Muscle of leg (tissue), 3 donors: ENCODE measurements at regions not wholly inside any gene's neighbourhood (a gene's known extent, or its start where the extent isn't known, plus 50 kb on each side); places are given as distances from the start of the nearest gene placed in this dataset.

ENCODE experiments used
- DNase-seq: peaks from one replicate; pipeline ENCODE4 v3.0.0; 2013
- H3K27ac ChIP-seq: one replicate; pipeline ENCODE4 v1.5.1; 2013; ENCODE audit warnings: mild to moderate bottlenecking, low read length, control low read depth
- H3K27me3 ChIP-seq: one replicate; pipeline ENCODE4 v1.6.1; 2013; ENCODE audit warnings: low read length; ENCODE audit not compliant: control insufficient read depth, insufficient read depth
- H3K36me3 ChIP-seq: one replicate; pipeline ENCODE4 v1.6.1; 2013; ENCODE audit warnings: low read length; ENCODE audit not compliant: control insufficient read depth, insufficient read depth
- H3K4me1 ChIP-seq: one replicate; pipeline ENCODE4 v1.6.1; 2013; ENCODE audit warnings: low read length; ENCODE audit not compliant: control insufficient read depth, insufficient read depth
- H3K4me3 ChIP-seq: one replicate; pipeline ENCODE4 v1.5.1; 2013; ENCODE audit warnings: low read length, control low read depth
- H3K9me3 ChIP-seq: replicated peaks from 2 replicates; pipeline ENCODE4 v1.6.1; 2013; ENCODE audit warnings: low read depth, low read length; ENCODE audit not compliant: control insufficient read depth
- WGBS: methylation state at CpG from one replicate; pipeline ENCODE4 v1.1.5; 2013; ENCODE audit warnings: missing lambda C conversion rate; ENCODE audit not compliant: insufficient coverage; 5-methylcytosine and 5-hydroxymethylcytosine counted together

DNA sequence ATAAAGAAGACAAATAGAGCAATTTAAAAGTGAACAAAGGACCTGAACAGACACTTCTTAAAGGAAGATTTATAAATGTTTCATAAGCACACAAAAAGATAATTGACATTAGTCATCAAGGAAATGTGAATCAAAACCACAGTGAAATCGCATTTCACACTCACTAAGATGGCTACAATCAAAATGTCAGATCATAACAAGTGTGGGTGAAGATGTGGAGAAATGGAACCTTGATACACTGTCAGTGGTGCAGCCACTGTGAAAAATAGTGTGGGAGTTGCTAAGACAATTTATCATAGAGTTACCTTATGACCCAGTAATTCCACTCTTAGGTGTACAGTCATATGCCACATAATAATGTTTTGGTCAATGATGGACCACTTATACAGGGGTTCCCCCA is 54.5 kb upstream of the HTR4 start:
- no CpG with 5 or more reads among the region's 1 CpG for WGBS
- H3K4me3 ChIP-seq, result no peak overlapping the region
- no peaks in the 10 kb centered on the region for H3K27me3 ChIP-seq
- H3K4me1 ChIP-seq, result no peaks in the 10 kb centered on the region
- H3K36me3 ChIP-seq, result no peaks in the 10 kb centered on the region
- no peaks in the 10 kb centered on the region for H3K9me3 ChIP-seq
- no peak for DNase-seq
- no peak overlapping the region for H3K27ac ChIP-seq

DNA sequence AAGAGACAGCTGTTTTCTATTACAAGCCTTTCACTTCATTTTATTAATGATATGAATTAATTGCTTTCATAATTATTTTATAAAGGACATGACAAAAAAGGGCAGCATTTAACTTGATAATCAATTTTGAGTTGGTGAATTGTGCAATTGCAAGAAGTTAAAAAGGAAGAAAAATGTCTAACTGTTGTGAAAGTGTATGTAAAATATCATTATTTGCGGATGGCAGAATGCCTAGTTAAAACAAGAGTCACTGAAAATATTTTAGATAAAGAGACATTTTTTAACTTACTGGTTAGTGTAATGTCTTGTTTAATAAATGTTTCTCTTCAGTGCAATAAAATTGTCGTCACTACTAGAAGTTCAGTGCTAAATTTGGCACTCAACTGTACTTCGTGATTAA is 57.6 kb upstream of the HTR4 start:
- WGBS, result no CpG with 5 or more reads among the region's 3 CpGs
- no peak for DNase-seq
- no peaks in the 10 kb centered on the region for H3K4me1 ChIP-seq
- no peak overlapping the region for H3K4me3 ChIP-seq
- H3K27ac ChIP-seq, result no peak overlapping the region
- no peaks in the 10 kb centered on the region for H3K27me3 ChIP-seq
- no peaks in the 10 kb centered on the region for H3K36me3 ChIP-seq
- H3K9me3 ChIP-seq, result no peaks in the 10 kb centered on the region

DNA sequence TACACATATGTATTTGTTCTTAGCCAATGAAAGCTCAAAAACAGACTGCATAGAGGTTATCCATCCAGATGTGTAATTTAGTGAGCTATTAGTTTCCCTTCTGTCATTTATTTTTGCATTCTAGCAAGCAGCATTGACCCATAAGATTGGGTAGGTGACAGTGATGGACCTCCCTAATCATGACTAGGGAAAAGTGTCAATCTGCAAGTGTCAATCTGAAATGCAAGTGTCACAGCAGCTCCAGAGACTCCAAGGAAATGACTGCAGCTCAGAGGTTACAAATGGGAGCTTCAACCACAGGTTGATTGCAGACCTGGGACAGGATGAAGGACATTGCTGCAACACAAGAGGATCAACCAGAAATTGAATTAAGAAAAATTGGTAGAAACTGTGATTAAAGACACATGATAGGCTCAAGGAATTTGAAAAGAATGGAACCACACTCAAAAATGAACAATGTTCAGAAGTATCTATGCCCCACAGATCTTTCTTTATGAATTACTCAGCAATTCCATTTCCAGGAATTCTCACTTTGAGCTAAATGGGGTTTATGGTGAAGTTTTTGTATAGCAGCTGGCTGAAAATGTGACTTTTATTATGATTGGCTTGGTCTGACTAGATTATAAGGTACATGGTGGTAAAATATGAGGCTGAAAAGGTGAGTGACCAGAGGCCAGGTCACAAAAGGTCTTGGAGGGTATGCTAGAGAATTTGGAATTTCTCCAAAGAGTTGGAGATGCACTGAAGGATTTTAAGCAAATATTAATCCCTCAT is 59.6 kb upstream of the HTR4 start:
- Histone ChIP-seq H3K9me3 (no peaks in the 10 kb centered on the region), H3K27ac (no peak overlapping the region), H3K4me3 (no peak overlapping the region), H3K27me3 (no peaks in the 10 kb centered on the region), H3K4me1 (no peaks in the 10 kb centered on the region), H3K36me3 (no peaks in the 10 kb centered on the region)
- DNase-seq, result no peak

DNA sequence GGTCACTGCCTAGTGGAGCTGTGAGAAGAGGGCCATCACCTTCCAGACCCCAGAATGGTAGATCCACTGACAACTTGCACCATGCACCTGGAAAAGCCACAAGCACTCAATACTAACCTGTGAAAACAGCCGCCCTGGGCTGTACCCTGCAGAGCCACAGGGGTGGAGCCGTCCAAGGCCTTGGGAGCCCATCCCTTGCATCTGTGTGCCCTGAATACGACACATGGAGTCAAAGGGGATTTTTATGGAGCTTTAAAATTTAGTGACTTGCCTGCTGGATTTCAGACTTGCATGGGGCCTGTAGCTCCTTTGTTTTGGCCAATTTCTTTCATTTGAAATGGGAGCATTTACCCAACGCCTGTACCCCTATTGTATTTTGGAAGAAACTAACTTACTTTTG is 62.4 kb upstream of the HTR4 start:
- H3K27ac ChIP-seq, result no peak overlapping the region
- H3K27me3 ChIP-seq, result no peaks in the 10 kb centered on the region
- DNase-seq, result no peak
- no peaks in the 10 kb centered on the region for H3K36me3 ChIP-seq
- H3K9me3 ChIP-seq, result no peaks in the 10 kb centered on the region
- 43% methylated on average over 2 of the region's 4 CpGs for WGBS
- H3K4me1 ChIP-seq, result no peaks in the 10 kb centered on the region
- no peak overlapping the region for H3K4me3 ChIP-seq

DNA sequence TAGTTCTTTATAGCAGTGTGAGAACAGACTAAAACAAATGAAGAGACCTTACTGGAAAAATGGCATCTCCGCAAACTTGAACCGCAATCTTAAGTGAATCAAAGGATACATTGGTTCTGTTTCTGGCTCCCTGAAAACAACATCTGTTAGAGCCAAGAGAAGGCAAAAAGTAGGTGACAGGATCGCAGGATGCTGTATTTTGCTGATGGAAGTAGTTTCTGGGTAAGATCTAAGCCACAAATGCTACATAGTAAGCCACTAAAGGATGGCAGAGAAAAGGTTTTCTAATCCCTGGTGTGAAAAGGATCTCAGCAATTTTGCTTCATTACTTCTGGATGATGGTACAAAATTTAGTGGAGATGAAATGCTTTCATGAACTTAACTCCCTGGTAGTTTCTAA is 63.3 kb upstream of the HTR4 start:
- 100% methylated on average over 2 of the region's 3 CpGs for WGBS
- no peaks in the 10 kb centered on the region for H3K4me1 ChIP-seq
- H3K36me3 ChIP-seq, result no peaks in the 10 kb centered on the region
- no peaks in the 10 kb centered on the region for H3K27me3 ChIP-seq
- DNase-seq, result no peak
- no peaks in the 10 kb centered on the region for H3K9me3 ChIP-seq
- no peak overlapping the region for H3K27ac ChIP-seq
- no peak overlapping the region for H3K4me3 ChIP-seq

DNA sequence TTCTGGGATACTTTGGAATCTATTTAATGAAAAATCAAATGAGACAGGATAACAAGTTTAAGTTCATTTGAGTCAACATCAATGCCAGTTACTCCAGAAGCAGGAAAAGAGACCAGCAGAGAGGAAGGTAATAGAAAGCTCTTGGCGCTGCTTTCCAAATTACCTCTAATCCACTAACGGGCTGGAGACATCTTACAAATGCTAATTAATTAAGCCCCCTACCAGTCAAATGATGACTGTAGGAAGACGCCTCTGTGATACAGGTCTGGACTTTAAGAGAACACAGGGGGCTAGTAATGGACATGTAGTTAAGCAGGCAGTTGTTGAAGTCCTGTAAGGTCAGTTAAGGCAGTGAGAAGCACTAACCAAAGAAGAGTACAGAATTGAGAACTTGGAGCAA is 65.3 kb upstream of the HTR4 start:
- no peaks in the 10 kb centered on the region for H3K9me3 ChIP-seq
- WGBS, result no CpG with 5 or more reads among the region's 3 CpGs

DNA sequence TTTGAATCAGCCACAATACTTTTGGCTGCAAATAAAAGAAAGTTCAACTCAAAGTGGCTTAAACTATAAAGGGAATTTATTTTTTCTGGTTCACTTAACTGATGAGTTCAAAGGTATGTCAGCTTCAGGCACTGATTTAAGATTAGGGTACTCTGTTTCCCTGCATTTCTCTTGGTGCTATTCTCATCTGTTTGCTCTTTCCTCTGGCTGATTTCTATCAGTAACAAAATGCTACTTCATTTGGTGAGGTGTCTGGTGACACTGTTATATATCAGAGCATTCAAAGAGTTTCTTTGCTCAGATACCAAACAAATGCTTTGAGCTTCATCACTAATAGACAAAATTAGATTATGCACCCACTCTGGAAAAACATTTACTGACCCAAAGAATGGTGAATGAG is 65.9 kb upstream of the HTR4 start:
- H3K27me3 ChIP-seq, result no peaks in the 10 kb centered on the region
- DNase-seq, result no peak
- no peaks in the 10 kb centered on the region for H3K4me1 ChIP-seq
- H3K4me3 ChIP-seq, result no peak overlapping the region
- H3K9me3 ChIP-seq, result no peaks in the 10 kb centered on the region
- no peaks in the 10 kb centered on the region for H3K36me3 ChIP-seq
- H3K27ac ChIP-seq, result no peak overlapping the region

More for the DNA sequence above, 65.3 kb upstream of the HTR4 start:
- no peak overlapping the region for H3K27ac ChIP-seq
- H3K36me3 ChIP-seq, result no peaks in the 10 kb centered on the region
- H3K4me3 ChIP-seq, result no peak overlapping the region
- no peaks in the 10 kb centered on the region for H3K4me1 ChIP-seq
- DNase-seq, result no peak
- H3K27me3 ChIP-seq, result no peaks in the 10 kb centered on the region

DNA sequence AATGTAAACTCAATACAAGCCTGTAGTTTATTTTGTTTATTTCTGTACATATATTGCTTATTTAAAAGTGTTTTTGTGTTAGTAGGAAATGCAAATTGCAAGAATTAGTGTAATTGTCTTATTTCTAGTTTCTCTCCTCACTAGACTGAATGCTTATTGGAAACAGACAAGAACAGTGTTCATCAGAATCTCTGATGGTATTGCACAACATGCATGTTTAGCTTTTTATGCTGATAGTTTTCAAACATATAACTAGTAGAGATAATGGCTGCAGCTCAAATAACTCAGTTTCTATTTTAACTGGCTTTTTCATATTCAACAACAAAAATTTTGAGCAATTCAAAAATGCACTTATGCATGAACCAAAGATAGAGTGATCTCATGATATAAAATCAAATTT is 68.8 kb upstream of the HTR4 start:
- Histone ChIP-seq H3K27me3 (no peaks in the 10 kb centered on the region), H3K36me3 (no peaks in the 10 kb centered on the region), H3K4me1 (no peaks in the 10 kb centered on the region), H3K27ac (no peak overlapping the region), H3K4me3 (no peak overlapping the region), H3K9me3 (no peaks in the 10 kb centered on the region)
- no peak for DNase-seq

DNA sequence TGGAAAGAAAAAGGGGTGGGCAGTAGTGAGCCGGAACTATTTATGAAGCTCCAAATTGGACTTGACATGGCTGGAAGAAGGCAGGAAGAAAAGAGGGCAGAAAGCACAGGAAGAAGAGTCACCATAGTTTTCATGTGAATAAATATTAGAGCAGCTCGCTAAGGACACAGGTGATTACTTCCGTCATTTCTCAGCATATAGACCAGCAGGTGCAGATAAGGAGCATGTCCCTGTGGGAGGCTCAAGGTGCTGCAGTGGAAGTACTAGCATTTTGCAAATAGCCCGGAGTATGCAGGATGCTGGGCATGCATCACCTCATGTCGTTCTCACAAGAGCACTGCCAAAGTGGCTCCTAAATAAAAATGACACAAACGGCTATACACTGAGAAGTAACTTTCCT is 71.3 kb upstream of the HTR4 start:
- 64% methylated on average over 4 of the region's 6 CpGs for WGBS
- Histone ChIP-seq H3K4me3 (no peak overlapping the region), H3K27ac (no peak overlapping the region), H3K9me3 (no peaks in the 10 kb centered on the region), H3K4me1 (no peaks in the 10 kb centered on the region), H3K27me3 (no peaks in the 10 kb centered on the region), H3K36me3 (no peaks in the 10 kb centered on the region)
- DNase-seq, result no peak

DNA sequence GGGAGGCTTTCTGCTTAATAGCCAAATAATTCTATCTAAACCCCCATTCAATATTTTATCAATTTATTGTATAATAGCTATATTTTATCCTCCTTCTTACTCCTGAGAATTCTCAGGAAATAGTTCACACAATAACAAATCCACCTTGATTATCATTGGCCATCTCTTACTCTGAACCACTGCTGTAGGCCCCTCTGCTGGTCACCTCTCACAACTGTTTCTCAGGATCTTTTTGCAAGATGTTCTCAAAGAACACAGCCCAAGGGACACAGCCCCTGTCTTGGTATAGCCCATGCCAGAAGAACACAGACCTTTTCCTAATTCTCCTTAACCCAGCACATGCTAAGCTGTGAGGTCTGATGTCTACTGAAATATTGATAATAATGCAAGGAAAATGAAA is 74.9 kb upstream of the HTR4 start:
- no peak for DNase-seq
- H3K27me3 ChIP-seq, result no peaks in the 10 kb centered on the region
- no peaks in the 10 kb centered on the region for H3K9me3 ChIP-seq
- H3K4me3 ChIP-seq, result no peak overlapping the region
- H3K36me3 ChIP-seq, result no peaks in the 10 kb centered on the region
- no peaks in the 10 kb centered on the region for H3K4me1 ChIP-seq
- H3K27ac ChIP-seq, result no peak overlapping the region

DNA sequence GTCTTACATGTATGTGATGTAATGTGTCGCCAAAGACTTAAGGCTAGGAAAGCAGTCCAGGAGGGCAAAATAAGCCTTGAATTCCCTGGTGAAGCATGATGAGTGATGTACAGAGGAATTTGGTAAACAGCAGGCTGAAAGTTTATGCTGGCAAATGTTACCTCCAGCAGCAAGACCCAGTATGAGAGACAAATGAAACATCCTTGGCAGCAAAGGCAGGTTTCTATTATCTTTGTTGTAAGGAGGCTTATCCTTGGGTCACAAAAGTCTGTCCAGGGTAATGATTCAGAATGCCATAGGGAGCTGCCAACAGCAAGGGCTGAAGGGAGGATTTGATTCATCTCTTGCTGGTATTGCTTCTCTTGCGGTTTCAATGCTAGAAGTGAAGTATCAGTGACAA is 75.9 kb upstream of the HTR4 start:
- H3K4me1 ChIP-seq, result no peaks in the 10 kb centered on the region

More for the DNA sequence above, 75.9 kb upstream of the HTR4 start:
- Histone ChIP-seq H3K4me3 (no peak overlapping the region), H3K27me3 (no peaks in the 10 kb centered on the region), H3K36me3 (no peaks in the 10 kb centered on the region), H3K9me3 (no peaks in the 10 kb centered on the region), H3K27ac (no peak overlapping the region)
- DNase-seq, result no peak
- 58% methylated on average over 2 of the region's 2 CpGs for WGBS
